GM12878 (cell line): ENCODE measurements at regions not wholly inside any gene's neighbourhood (a gene's known extent, or its start where the extent isn't known, plus 50 kb on each side); places are given as distances from the start of the nearest gene placed in this dataset.

Experiments
- CTCF ChIP-seq, 3 experiments: IDR thresholded peaks in 2 of 3; conservative IDR thresholded peaks in 1 of 3; 2 replicates each; pipeline ENCODE4 v1.5.1; 2011; ENCODE audit warnings: low read depth in 3 of 3, low read length in 3 of 3, mild to moderate bottlenecking in 3 of 3, control low read depth in 2 of 3, moderate library complexity in 2 of 3, inconsistent platforms in 1 of 3, mixed read lengths in 1 of 3; ENCODE audit not compliant: control insufficient read depth in 2 of 3, insufficient read depth in 1 of 3; ENCODE audit errors: extremely low read depth in 1 of 3
- CUX1 ChIP-seq: IDR thresholded peaks from 2 replicates; pipeline ENCODE4 v1.6.1; 2012; ENCODE audit warnings: improper control_type of control experiment, low read depth, low read length; ENCODE audit not compliant: insufficient replicate concordance
- LARP7 ChIP-seq: fragments of 450-650 bp; IDR thresholded peaks from 2 replicates; pipeline ENCODE4 v1.6.1; 2017; ENCODE audit warnings: mild to moderate bottlenecking
- NR2F1 ChIP-seq: fragments of 450-650 bp; conservative IDR thresholded peaks from 2 replicates; pipeline ENCODE4 v1.6.1; 2017; ENCODE audit warnings: mild to moderate bottlenecking
- SMC3 ChIP-seq: IDR thresholded peaks from 2 replicates; pipeline ENCODE4 v1.6.1; 2011; ENCODE audit warnings: low read length, improper control_type of control experiment, borderline replicate concordance
- TAF1 ChIP-seq: IDR thresholded peaks from 2 replicates; pipeline ENCODE4 v1.6.1; 2011; ENCODE audit warnings: mild to moderate bottlenecking, low read depth, low read length, borderline replicate concordance
- TARDBP ChIP-seq: IDR thresholded peaks from 2 replicates; pipeline ENCODE4 v1.6.1; 2016; ENCODE audit warnings: borderline replicate concordance

GRCh38 chr9:78994471-78994870, 577.3 kb upstream of the TLE4 start:
- TF ChIP-seq CUX1 (no peak), TARDBP (no peak), CTCF (IDR thresholded peaks at IDR 0.05 in 2 of 3, conservative IDR thresholded peaks at IDR 0.05 in 1 of 3; ENCODE audit: control insufficient read depth in 2 of 3, extremely low read depth in 1 of 3, insufficient read depth in 1 of 3, low read depth in 3 of 3, low read length in 3 of 3) (no peak), TAF1 (no peak), LARP7 (no peak), NR2F1 (no peak), SMC3 (no peak)
